OCI-LY7 (cell line): ENCODE measurements at regions not wholly inside any gene's neighbourhood (a gene's known extent, or its start where the extent isn't known, plus 50 kb on each side); places are given as distances from the start of the nearest gene placed in this dataset.

Experiments
- BruUV-seq: library from RNA; stranded (reverse); fragments of 400-500 nt; replicated peaks from 2 replicates; lab custom pipeline; 2021; lab: Mats Ljungman, UMichigan
- CTCF ChIA-PET: fragments of 300-600 bp; sonication (Branson Sonifier 250); formaldehyde crosslinking; loops from one replicate; lab custom pipeline; 2022; ENCODE audit warnings: antibody characterized with exemption; ENCODE audit not compliant: unreplicated experiment; lab: Charles Lee
- POLR2A ChIA-PET: fragments of 300-600 bp; sonication (Branson Sonifier 250); formaldehyde crosslinking; loops from one replicate; lab custom pipeline; 2022; ENCODE audit warnings: antibody characterized with exemption; lab: Charles Lee
- DNase-seq: peaks from one replicate; pipeline ENCODE4 v3.0.0-alpha.2; 2015; ENCODE audit warnings: low spot score
- H2AFZ ChIP-seq: fragments of 200-600 bp; sonication (generic), shearing (Covaris generic); 2 replicates; pipeline ENCODE4 v1.6.1; 2014; ENCODE audit warnings: mild to moderate bottlenecking, antibody characterized with exemption, low read length, moderate library complexity
- H3K27ac ChIP-seq: fragments of 200-600 bp; sonication (generic); 2 replicates; pipeline ENCODE4 v1.5.1; 2014; ENCODE audit warnings: mixed run types, low read depth, mild to moderate bottlenecking, moderate library complexity, low read length, inconsistent platforms; ENCODE audit not compliant: poor library complexity, severe bottlenecking
- H3K36me3 ChIP-seq: fragments of 200-600 bp; sonication (generic); 2 replicates; pipeline ENCODE4 v1.6.1; 2014; ENCODE audit warnings: mild to moderate bottlenecking, antibody characterized with exemption, low read length, moderate library complexity, mixed read lengths; ENCODE audit not compliant: insufficient read depth
- H3K4me1 ChIP-seq: fragments of 200-600 bp; sonication (generic); 2 replicates; pipeline ENCODE4 v1.5.1; 2014; ENCODE audit warnings: mild to moderate bottlenecking, low read length; ENCODE audit not compliant: insufficient read depth, poor library complexity, severe bottlenecking
- H3K4me2 ChIP-seq: fragments of 200-600 bp; sonication (generic); 2 replicates; pipeline ENCODE4 v1.6.1; 2014; ENCODE audit warnings: mild to moderate bottlenecking, low read length
- H3K4me3 ChIP-seq: fragments of 200-600 bp; sonication (generic); 2 replicates; pipeline ENCODE4 v1.5.1; 2014; ENCODE audit warnings: mild to moderate bottlenecking, low read depth, low read length; ENCODE audit not compliant: poor library complexity, severe bottlenecking
- H3K79me2 ChIP-seq: fragments of 200-600 bp; sonication (generic); 2 replicates; pipeline ENCODE4 v1.6.1; 2016; ENCODE audit warnings: low read depth, mild to moderate bottlenecking, low read length, moderate library complexity, mixed read lengths; ENCODE audit not compliant: insufficient read depth
- H3K9me2 ChIP-seq: fragments of 200-600 bp; sonication (generic); 2 replicates; pipeline ENCODE4 v1.6.1; 2016; ENCODE audit warnings: mild to moderate bottlenecking, low read length, mixed read lengths; ENCODE audit not compliant: insufficient read depth
- H3K9me3 ChIP-seq: fragments of 200-600 bp; sonication (generic); 2 replicates; pipeline ENCODE4 v1.6.1; 2014; ENCODE audit warnings: mild to moderate bottlenecking, mixed run types, low read length, mixed read lengths
- H4K20me1 ChIP-seq: fragments of 200-600 bp; sonication (generic); 2 replicates; pipeline ENCODE4 v1.6.1; 2014; ENCODE audit warnings: mild to moderate bottlenecking, antibody characterized with exemption, low read length, moderate library complexity, mixed read lengths; ENCODE audit not compliant: insufficient read depth
- CTCF ChIP-seq: fragments of 200-600 bp; sonication (generic); conservative IDR thresholded peaks from 2 replicates; pipeline ENCODE4 v1.5.1; 2014; ENCODE audit warnings: mild to moderate bottlenecking, antibody characterized with exemption, low read length, moderate library complexity, mixed read lengths
- EZH2phosphoT487 ChIP-seq: fragments of 200-600 bp; sonication (generic); IDR thresholded peaks from 2 replicates; pipeline ENCODE4 v1.6.1; 2018; ENCODE audit warnings: low read depth, borderline replicate concordance, mild to moderate bottlenecking, mixed run types, antibody characterized with exemption, low read length, moderate library complexity, mixed read lengths
- intact Hi-C: fragments of 100-400 bp; cut with micrococcal nuclease; formaldehyde crosslinking; loops from one replicate; pipeline ENCODE4 v1.10.0; 2022; ENCODE audit not compliant: unreplicated experiment

GRCh38 chr22:22787786-22788459 is 99.7 kb upstream of the IGLL5 start:
- H2AFZ ChIP-seq, result no peak overlapping the region
- no peak overlapping the region for H3K27ac ChIP-seq
- TF ChIP-seq EZH2phosphoT487 (no peak), CTCF (peak; percentile 98)
- H3K36me3 ChIP-seq, result no peaks in the 10 kb centered on the region
- intact Hi-C loops, result loop anchor here (1.0 to 10.0 kb wide), 4 partner anchors 57 to 168 kb away; no protein-coding TSS in a partner anchor
- no peaks in the 10 kb centered on the region for H4K20me1 ChIP-seq
- H3K4me2 ChIP-seq, result no peak overlapping the region
- ChIA-PET CTCF (interaction anchor here (1.0 to 1.8 kb wide), 3 partner anchors 35 to 345 kb away, joined by 3 to 5 read pairs (median 4); no protein-coding TSS in a partner anchor), POLR2A (interaction anchor here (0.9 to 1.6 kb wide), 2 partner anchors 54 to 93 kb away, joined by 3 read pairs; no protein-coding TSS in a partner anchor)
- H3K9me3 ChIP-seq, result no peaks in the 10 kb centered on the region
- no TSS peak for BruUV-seq
- H3K9me2 ChIP-seq, result no peaks in the 10 kb centered on the region
- DNase-seq, result peak; percentile 82
- H3K4me1 ChIP-seq, result no peaks in the 10 kb centered on the region
- no peaks in the 10 kb centered on the region for H3K79me2 ChIP-seq
- H3K4me3 ChIP-seq, result no peak overlapping the region

- intact Hi-C loops, result loop anchor here (1.0 to 10.0 kb wide), 4 partner anchors 56 to 168 kb away; no protein-coding TSS in a partner anchor
- H3K4me1 ChIP-seq, result no peaks in the 10 kb centered on the region
- H3K4me2 ChIP-seq, result no peak overlapping the region
- H2AFZ ChIP-seq, result no peak overlapping the region
- H4K20me1 ChIP-seq, result no peaks in the 10 kb centered on the region
- no TSS peak for BruUV-seq
- no peak for DNase-seq
- no peaks in the 10 kb centered on the region for H3K9me2 ChIP-seq
- CTCF ChIA-PET, result interaction anchor here (1.0 to 1.5 kb wide), 2 partner anchors 96 to 344 kb away, joined by 3 to 5 read pairs; no protein-coding TSS in a partner anchor
- peak; percentile 7; the same call in 1 of the 2 replicates for TF ChIP-seq CTCF
- no peak for TF ChIP-seq EZH2phosphoT487
- H3K27ac ChIP-seq, result no peak overlapping the region
- no peak overlapping the region for H3K4me3 ChIP-seq
- no peaks in the 10 kb centered on the region for H3K36me3 ChIP-seq
- no peaks in the 10 kb centered on the region for H3K79me2 ChIP-seq
- POLR2A ChIA-PET, result interaction anchor here (0.9 to 1.6 kb wide), 2 partner anchors 53 to 92 kb away, joined by 3 read pairs; no protein-coding TSS in a partner anchor
- no peaks in the 10 kb centered on the region for H3K9me3 ChIP-seq
Measured at GRCh38 chr22:22788460-22789037, 99.1 kb upstream of the IGLL5 start.
